ENCODE measurements at regions not wholly inside any gene's neighbourhood (a gene's known extent, or its start where the extent isn't known, plus 50 kb on each side); places are given as distances from the start of the nearest gene placed in this dataset.

DNA sequence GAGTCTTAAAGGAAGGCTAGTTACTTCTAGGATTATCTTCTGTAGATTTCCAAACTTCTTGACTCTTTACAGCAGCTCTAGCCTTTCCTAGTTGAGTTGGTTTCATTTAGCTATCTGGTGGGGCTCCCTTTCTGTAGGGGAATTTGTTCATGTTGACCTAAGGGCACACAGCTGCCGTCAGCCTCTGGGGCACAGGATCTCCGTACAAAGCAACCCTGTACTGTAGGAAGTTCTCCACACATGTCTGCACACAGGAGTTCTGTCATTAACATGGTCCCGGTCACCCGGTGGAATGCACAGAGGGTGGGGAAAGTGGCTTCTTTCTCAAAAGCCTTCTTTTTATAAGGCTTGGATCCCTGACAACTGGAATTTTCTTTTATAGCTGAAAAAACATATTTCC is 88.7 kb upstream of the TNIK start:
- Mint-ChIP-seq H3K36me3 (ENCODE audit: low read depth) (no peaks in the 10 kb centered on the region), H3K4me3 (ENCODE audit: unreplicated experiment) (no peak overlapping the region), H3K9me3 (ENCODE audit: low read depth) (peaks cover 3% of the 10 kb centered on the region), H3K27ac (ENCODE audit: unreplicated experiment) (no peak overlapping the region), H3K27me3 (ENCODE audit: low read depth) (no peaks in the 10 kb centered on the region), H3K4me1 (ENCODE audit: low read depth) (peaks cover 10% of the 10 kb centered on the region)
- no peak for DNase-seq (ENCODE audit: low spot score)
- TF ChIP-seq, protein P1, sequence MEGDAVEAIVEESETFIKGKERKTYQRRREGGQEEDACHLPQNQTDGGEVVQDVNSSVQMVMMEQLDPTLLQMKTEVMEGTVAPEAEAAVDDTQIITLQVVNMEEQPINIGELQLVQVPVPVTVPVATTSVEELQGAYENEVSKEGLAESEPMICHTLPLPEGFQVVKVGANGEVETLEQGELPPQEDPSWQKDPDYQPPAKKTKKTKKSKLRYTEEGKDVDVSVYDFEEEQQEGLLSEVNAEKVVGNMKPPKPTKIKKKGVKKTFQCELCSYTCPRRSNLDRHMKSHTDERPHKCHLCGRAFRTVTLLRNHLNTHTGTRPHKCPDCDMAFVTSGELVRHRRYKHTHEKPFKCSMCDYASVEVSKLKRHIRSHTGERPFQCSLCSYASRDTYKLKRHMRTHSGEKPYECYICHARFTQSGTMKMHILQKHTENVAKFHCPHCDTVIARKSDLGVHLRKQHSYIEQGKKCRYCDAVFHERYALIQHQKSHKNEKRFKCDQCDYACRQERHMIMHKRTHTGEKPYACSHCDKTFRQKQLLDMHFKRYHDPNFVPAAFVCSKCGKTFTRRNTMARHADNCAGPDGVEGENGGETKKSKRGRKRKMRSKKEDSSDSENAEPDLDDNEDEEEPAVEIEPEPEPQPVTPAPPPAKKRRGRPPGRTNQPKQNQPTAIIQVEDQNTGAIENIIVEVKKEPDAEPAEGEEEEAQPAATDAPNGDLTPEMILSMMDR (IDR thresholded peaks at IDR 0.05) = no peak

GRCh38 chr3:171543759-171544300 is 83.6 kb upstream of the TNIK start:
- TF ChIP-seq, protein P1 (IDR thresholded peaks at IDR 0.05) = no peak
- Mint-ChIP-seq H3K36me3 (ENCODE audit: low read depth) (no peaks in the 10 kb centered on the region), H3K27me3 (ENCODE audit: low read depth) (no peaks in the 10 kb centered on the region), H3K4me3 (ENCODE audit: unreplicated experiment) (no peak overlapping the region), H3K27ac (ENCODE audit: unreplicated experiment) (no peak overlapping the region), H3K9me3 (ENCODE audit: low read depth) (peaks cover 3% of the 10 kb centered on the region), H3K4me1 (ENCODE audit: low read depth) (peaks cover 4% of the 10 kb centered on the region)
- DNase-seq (ENCODE audit: low spot score) = no peak

DNA sequence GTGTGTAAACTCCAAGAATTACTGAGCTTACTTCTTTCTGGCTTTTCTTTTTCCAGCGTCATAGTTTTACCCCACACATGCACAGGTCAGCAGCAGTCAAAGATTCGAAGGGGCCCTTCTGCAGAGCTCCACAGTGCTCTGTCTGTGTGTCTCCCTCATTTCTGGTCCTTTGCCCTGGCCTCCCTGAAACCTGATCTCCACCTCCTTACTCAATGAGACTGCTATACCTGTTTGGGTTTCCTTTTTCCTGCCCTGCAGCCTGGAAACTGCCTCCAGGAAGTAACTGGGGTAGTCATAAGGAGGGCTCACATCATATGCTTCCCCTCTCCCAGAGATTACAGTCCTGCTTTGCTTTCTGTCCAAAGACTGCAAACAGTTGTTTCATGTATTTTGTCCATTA is 82.8 kb upstream of the TNIK start:
- DNase-seq (ENCODE audit: low spot score) = no peak
- Mint-ChIP-seq H3K9me3 (ENCODE audit: low read depth) (no peaks in the 10 kb centered on the region), H3K4me3 (ENCODE audit: unreplicated experiment) (no peak overlapping the region), H3K36me3 (ENCODE audit: low read depth) (no peaks in the 10 kb centered on the region), H3K4me1 (ENCODE audit: low read depth) (no peaks in the 10 kb centered on the region), H3K27ac (ENCODE audit: unreplicated experiment) (no peak overlapping the region), H3K27me3 (ENCODE audit: low read depth) (no peaks in the 10 kb centered on the region)
- TF ChIP-seq, protein P1 (IDR thresholded peaks at IDR 0.05) = no peak

GRCh38 chr3:171541647-171542046 is 81.4 kb upstream of the TNIK start:
- no peak for DNase-seq (ENCODE audit: low spot score)
- Mint-ChIP-seq H3K4me3 (ENCODE audit: unreplicated experiment) (no peak overlapping the region), H3K36me3 (ENCODE audit: low read depth) (no peaks in the 10 kb centered on the region), H3K27ac (ENCODE audit: unreplicated experiment) (no peak overlapping the region), H3K27me3 (ENCODE audit: low read depth) (no peaks in the 10 kb centered on the region), H3K4me1 (ENCODE audit: low read depth) (no peaks in the 10 kb centered on the region), H3K9me3 (ENCODE audit: low read depth) (no peaks in the 10 kb centered on the region)
- TF ChIP-seq, protein P1 (IDR thresholded peaks at IDR 0.05) = no peak

DNA sequence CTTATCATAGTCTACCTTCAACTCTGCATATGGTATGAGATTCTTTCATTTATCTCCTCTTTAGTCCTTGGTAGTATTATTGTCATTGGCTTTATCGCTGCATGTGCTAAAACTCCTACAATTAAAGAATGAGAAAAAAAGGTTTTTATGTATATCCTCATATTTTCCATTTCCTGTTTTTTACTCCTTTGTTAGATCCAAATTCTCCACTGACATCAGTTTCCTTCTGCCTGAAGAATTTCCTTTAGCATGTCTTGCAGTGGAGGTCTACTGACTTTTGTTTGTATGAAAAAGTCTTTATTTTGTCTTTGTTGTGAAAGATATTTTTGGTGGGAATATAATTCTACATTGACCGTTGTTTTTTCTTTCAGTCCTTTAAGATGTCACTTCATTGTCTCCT is 81.0 kb upstream of the TNIK start:
- no peaks in the 10 kb centered on the region for H3K4me1 Mint-ChIP-seq (ENCODE audit: low read depth)
- H3K27me3 Mint-ChIP-seq (ENCODE audit: low read depth) = no peaks in the 10 kb centered on the region
- H3K27ac Mint-ChIP-seq (ENCODE audit: unreplicated experiment) = no peak overlapping the region
- H3K36me3 Mint-ChIP-seq (ENCODE audit: low read depth) = no peaks in the 10 kb centered on the region
- H3K4me3 Mint-ChIP-seq (ENCODE audit: unreplicated experiment) = no peak overlapping the region
- TF ChIP-seq, protein P1 (IDR thresholded peaks at IDR 0.05) = no peak
- no peak for DNase-seq (ENCODE audit: low spot score)
- H3K9me3 Mint-ChIP-seq (ENCODE audit: low read depth) = no peaks in the 10 kb centered on the region
